RPMI7951 (cell line): ENCODE measurements at regions not wholly inside any gene's neighbourhood (a gene's known extent, or its start where the extent isn't known, plus 50 kb on each side); places are given as distances from the start of the nearest gene placed in this dataset.

Experiments
- DNase-seq: peaks from one replicate; pipeline ENCODE4 v3.0.0-alpha.2; 2012; ENCODE audit warnings: low read depth

DNA sequence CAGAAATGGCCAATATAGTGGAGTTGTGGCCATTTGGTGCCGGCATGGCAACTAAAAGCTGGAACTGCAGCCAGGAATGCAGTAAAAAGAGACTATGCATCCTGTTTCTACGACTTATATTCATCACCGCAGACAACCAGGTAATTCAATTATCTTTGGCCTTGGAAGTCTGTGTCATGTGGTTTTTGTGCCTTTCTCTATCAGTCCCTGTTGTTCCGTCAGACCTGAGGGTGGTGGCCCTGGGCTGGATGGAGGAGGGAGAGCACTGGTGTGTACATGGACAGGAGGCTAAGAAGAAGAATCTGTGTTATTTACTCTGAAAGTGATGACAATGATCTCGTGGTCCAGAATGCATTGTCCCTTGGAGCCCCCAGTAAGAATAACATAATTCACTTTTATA, 852.6 kb downstream of the VRK1 start:
- DNase-seq: no peak

DNA sequence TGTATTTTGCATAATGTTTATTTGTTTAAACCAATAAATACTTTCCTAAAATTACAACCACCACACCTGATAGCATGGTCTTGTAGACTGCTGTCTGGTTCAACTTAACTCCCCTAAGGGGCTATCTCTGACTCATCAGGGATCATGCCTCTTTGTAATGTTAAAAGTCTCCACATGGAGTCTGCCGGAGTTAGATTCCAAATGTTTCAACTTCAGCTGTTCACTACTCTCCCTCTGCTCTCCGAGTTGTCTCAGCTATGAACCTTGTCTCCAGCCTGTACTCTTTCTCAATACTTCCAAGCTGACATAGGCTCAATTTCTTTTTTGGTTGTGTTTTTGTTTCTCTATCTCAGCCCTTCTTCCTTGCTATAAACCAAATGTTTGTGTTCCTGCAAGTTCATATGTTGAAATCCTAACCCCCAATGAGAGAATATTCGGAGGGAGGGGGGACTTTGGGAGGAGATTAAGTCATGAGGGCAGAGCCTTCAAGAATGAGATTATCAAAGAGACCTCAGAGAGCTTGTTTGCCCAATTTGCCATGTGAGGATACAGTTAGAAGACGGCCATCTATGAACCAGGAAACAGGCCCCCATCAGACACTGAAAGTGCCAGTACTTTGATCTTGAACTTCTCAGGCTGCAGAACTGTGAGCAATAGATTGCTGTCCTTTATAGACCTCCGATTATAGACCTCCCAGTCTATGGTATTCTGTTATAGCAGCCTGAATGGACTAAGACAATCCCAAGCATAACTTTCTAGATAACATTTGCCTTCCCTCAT, 858.2 kb downstream of the VRK1 start:
- DNase-seq: peak; percentile 16

DNA sequence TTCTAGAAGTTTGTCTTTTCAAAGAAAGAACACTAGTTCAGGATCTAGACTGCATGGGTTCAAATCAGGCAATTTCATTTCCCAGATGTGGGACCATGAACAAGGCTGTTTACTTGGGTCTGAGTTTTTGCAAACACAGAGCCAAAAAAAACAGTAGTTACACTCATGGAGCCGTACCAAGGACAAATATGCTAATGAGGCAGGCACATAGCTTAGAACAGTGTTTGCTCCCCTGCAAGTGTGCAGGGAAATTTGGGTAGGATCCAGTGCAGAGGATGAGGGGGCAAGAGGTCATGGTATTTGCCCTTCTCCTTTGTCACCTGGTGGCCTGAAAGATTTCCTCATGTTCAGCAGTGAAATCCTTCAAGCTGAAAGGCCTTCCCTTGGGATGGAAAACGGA, 860.4 kb downstream of the VRK1 start:
- DNase-seq: no peak

DNA sequence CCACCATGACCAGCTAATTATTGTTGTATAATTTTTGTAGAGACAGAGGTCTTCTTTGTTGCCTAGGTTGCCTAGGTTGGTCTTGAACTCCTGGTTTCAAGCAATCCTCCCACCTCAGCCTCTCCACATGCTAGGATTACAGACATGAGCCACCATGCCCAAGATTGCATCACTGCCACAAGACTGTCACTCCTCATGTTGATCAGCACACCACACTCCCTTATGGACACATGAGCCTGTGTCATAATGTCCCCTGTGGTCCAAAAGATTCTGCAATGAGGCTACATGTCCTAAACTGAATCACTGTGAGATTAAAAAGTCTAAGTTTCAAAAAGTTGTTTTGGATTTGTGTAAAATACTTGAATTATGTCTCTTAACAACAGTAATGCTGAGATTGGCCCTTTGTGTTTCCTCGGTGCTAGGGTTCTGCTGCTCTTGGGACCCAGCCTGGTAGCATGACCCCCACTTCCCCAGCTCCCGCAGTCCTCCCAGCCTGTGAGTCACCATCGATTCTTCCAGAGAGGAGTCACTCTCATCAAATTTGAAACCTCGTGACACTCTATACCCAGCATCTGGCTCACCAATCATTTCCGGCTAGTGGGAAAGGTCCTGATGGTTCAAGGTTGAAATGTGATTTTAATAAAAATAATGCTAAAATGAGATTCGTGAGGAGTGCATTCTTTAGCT, 890.9 kb downstream of the VRK1 start:
- DNase-seq: peak; percentile 26

DNA sequence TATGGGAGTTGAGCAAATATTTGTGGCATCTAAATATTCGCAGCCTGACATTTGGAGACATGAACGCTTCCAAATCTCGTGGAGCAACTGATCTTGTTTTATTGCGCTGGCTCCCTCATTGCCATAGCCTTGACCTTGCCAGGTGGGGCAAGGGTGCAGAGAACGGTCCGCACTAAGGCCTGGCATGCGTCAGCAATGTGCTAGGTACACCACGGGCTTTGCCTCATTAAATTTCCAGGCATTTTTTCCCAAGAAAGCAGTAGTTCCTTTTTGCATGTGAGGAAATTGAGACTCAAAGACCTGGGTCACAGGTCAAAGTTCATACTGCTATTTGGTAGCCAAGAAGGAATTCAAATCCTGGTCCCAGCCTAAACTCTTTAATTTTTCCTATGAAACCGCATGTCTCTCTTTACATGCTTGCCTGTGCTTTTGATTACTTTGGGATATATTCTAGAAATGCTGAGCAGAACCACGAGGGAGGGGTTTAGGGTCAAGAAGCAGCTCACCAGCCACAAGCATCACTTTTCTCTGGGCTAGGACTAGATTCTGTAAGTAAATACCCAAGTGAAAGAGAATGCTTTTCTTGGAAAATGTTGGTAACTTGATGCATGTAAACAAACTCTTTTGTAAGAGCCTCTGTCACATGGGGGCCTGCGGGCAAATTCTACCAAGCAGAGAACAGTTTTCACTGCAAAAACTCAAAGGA, 891.6 kb downstream of the VRK1 start:
- no peak for DNase-seq

- DNase-seq: no peak
Measured at GRCh38 chr14:97692084-97692483, 894.9 kb downstream of the VRK1 start.

DNA sequence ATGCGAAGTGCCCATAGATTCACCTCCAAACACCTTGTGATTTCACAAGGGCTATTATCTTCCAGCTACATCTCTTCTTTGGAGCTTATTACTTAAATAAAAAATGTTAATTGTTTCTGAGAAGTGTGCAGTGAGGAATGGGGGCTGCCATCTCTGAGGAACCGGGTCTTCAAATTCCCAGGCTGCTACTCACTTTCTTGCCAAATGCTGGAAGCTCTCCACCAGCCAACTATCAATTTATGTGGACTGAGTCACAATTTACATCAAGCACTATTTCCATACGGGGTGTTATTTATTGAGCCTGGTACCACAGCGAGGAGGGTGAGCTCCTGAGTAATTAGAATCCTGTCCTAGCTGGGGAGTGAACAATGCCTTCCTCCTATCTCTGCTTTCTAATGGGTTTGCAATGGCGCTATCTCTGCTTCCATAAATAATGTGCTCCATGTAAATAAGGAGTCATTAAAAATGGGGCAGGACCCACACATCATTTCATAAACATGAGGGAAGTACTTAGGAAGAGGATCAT, 898.3 kb downstream of the VRK1 start:
- DNase-seq: no peak

- no peak for DNase-seq
Measured at GRCh38 chr14:97697772-97698171, 900.6 kb downstream of the VRK1 start.

- no peak for DNase-seq
Measured at GRCh38 chr14:97699026-97699425, 901.8 kb downstream of the VRK1 start.

DNA sequence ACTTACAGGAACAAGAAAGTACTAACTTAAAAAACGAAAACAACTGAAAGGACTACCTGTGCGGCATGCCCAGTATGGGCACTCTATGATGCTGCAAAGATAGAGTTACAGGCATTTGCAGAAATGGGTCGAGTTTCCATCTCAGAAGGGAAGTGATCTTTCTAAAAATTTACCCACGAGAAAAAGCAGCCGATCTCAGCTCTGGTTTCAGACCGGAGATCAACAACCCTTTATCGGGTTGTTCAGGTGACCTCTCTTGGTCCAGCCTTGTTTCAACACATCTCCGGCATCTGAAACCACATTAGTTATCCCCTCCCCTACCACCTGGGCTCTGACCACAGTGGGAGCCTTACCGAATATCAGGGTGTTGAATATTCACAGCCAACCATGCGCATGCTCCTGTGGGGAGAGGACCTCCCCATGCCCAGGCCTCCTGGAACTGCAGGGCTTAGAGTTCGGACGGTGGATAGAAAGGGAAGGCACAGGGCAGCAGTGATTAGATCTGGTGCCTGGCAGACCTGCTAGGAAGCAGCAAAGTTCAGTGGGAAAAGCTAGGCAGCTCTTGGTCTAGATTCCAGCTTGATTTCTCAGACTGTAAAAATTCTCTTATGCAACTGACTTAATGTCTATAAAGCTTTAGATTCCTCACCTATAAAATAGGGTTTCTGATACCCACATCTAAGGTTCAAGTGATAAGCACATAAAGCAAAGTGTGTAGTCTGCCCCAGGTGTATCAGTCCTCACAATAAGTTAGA, 906.0 kb downstream of the VRK1 start:
- DNase-seq: no peak

DNA sequence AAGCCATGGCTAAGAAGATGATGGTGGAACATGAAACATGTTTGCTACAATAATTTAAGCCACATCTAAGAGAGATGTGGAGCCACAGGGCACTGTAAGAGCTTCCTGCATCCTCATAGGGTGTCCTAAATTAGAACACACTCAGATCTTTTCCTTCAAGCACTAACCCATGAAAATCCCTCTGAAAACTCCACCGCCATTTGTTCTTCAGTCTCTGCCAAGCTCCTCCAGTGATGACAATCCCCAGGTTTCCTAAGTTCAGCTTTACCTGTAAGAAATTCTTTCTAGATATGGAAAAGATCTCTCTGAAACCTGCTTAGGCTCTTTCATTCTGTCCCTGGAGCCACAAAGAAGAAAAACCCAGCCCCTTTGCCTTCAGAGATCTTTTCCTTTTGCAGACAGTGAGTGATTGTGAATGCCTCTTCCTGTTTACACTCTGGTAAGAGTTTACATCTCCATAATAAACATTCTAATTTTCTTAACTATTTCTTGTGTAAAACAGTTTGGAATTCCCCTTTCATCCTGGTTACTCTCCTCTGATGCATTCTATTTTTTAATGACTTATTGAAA, 907.2 kb downstream of the VRK1 start:
- no peak for DNase-seq

- DNase-seq: no peak
Measured at GRCh38 chr14:97705107-97705506, 907.9 kb downstream of the VRK1 start.

GRCh38 chr14:97705976-97706375, 908.8 kb downstream of the VRK1 start:
- no peak for DNase-seq

- no peak for DNase-seq
Measured at GRCh38 chr14:97706819-97707218, 909.6 kb downstream of the VRK1 start.

DNA sequence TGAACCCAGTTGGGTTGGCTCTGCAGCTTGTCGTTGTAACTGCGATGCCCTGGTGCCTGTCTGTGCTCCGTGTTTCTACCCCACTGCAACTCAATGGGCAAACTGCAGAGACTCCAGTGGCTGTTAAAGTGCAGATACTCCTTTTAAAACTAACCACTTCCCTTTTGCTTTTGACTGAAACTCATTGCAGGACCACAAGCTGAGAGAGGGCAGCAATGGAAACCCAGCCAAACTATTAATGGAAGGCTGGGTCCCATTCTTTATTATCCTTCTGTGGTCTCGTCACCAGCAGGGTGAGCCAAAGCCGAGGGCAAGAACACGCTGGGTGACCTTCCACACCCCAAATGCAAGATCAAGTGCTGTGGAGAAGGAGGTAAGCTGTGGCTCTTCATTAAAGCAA, 910.4 kb downstream of the VRK1 start:
- DNase-seq: no peak

DNA sequence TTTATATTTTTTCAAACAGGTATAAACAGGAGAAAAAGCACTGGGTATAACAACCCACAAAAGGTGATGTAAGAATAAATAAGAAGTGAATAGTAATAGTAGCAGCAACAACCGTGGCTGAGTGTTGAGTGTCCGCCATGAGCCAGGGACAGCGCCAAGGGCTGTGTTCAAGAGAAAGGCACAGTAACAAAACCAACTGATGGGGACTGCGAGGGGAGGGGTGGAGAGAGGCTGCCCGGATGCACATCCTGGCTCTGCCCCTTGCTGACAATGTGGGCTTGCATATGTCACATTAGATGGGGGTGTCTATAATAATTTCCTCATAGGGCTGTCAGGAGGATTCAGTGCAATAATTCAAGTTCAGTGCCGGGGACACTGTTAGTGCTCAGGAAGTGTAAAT, 912.4 kb downstream of the VRK1 start:
- DNase-seq: no peak

DNA sequence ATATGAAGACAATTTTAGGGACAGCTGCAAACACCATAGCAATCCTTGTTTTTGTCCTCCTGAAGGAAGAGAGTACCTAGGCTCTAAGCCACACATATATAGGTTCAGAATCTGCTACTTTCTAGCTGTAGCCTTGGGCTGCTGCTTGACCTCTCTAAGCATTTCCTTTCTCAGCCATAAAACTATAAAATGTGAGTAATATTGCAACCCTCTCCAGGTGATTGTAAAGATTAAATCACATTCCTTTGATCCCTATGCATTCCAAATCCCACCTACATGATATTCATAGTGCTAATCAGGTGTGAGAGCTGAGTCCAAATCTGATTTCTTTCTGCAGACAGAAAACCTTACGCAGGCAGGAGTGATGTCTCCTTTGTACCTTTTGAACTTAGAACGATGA, 913.5 kb downstream of the VRK1 start:
- no peak for DNase-seq

GRCh38 chr14:97712471-97712870, 915.3 kb downstream of the VRK1 start:
- DNase-seq: no peak

DNA sequence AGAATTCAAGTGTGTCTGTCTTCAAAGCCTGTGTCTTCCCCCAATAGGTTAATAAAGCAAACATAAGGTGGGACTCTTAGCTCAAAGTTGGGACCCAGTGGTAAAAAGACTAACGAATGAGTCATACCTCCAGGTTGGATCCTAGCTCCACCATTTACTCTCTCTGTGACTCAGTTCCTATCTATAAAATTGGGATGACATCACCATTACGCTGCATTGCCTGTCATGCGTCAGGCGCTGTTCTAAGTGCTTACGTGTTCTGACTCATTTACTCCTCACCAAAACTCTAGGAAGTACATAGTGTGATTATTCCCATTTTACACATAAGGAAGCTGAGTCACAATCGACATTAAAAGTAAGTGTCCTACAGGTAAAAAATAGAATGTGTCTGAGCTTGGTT, 915.8 kb downstream of the VRK1 start:
- peak; percentile 59 for DNase-seq

DNA sequence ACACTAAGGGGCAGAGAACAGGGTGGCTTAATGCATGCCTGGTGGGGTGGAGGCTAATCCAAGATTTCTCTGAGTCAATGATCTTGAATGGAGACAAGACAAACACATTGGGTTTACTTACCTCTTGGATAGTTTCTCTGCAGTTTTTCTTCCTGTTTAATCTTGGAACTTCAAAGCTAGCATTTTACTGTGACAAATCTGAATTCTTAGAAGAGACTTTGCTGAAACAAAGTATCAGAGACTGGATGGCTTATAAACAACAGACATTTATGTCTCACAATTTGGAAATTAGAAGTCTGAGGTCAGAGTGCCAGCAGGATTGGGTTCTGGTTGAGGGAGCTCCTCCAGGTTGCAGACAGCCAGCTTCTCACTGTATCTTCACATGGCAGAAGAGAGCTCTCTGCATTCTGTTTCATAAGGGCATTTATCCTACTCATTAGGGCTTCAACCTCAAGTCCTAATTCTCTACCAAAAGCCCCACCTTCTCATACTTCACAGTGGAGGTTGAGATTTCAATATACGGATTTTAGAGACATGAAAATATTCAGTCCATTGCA, 921.8 kb downstream of the VRK1 start:
- DNase-seq: no peak

GRCh38 chr14:97719931-97720330, 922.7 kb downstream of the VRK1 start:
- DNase-seq: no peak
